Neural crest cell (in vitro differentiated cells): ENCODE measurements at regions not wholly inside any gene's neighbourhood (a gene's known extent, or its start where the extent isn't known, plus 50 kb on each side); places are given as distances from the start of the nearest gene placed in this dataset.

ENCODE experiments used
- DNase-seq: peaks from one replicate; pipeline ENCODE4 v3.0.0; 2021; ENCODE audit warnings: low read depth, mixed read lengths, low spot score
- H3K27ac Mint-ChIP-seq: one replicate; pipeline ENCODE4 v1.8.0; 2021; ENCODE audit warnings: mild to moderate bottlenecking, mixed read lengths; ENCODE audit not compliant: unreplicated experiment
- H3K27me3 Mint-ChIP-seq: 2 replicates; pipeline ENCODE4 v1.8.0; 2021; ENCODE audit warnings: low read depth, mild to moderate bottlenecking, mixed read lengths
- H3K36me3 Mint-ChIP-seq: 2 replicates; pipeline ENCODE4 v1.8.0; 2021; ENCODE audit warnings: low read depth, mild to moderate bottlenecking, mixed read lengths
- H3K4me1 Mint-ChIP-seq: 2 replicates; pipeline ENCODE4 v1.8.0; 2021; ENCODE audit warnings: mixed read lengths
- H3K4me3 Mint-ChIP-seq: one replicate; pipeline ENCODE4 v1.8.0; 2021; ENCODE audit warnings: mild to moderate bottlenecking, mixed read lengths
- H3K9me3 Mint-ChIP-seq: 2 replicates; pipeline ENCODE4 v1.8.0; 2021; ENCODE audit warnings: mixed read lengths
- CTCF ChIP-seq: fragments of 200-600 bp; sonication (generic); conservative IDR thresholded peaks from 2 replicates; pipeline ENCODE4 v1.5.0; 2021; ENCODE audit warnings: antibody characterized with exemption, mild to moderate bottlenecking

GRCh38 chr7:81333004-81333403 is 414.2 kb upstream of the SEMA3C start:
- Mint-ChIP-seq H3K4me3 (no peak overlapping the region), H3K9me3 (peaks cover 3% of the 10 kb centered on the region), H3K4me1 (no peaks in the 10 kb centered on the region), H3K36me3 (no peaks in the 10 kb centered on the region), H3K27me3 (no peaks in the 10 kb centered on the region), H3K27ac (no peak overlapping the region)
- no peak for TF ChIP-seq CTCF
- DNase-seq = no peak

GRCh38 chr7:81331061-81332018 is 412.5 kb upstream of the SEMA3C start:
- peaks cover 6% of the 10 kb centered on the region for H3K9me3 Mint-ChIP-seq

GRCh38 chr7:81330108-81330507 is 411.3 kb upstream of the SEMA3C start:
- no peak for DNase-seq
- no peaks in the 10 kb centered on the region for H3K36me3 Mint-ChIP-seq
- no peaks in the 10 kb centered on the region for H3K4me1 Mint-ChIP-seq
- H3K27ac Mint-ChIP-seq = no peak overlapping the region
- peaks cover 6% of the 10 kb centered on the region for H3K9me3 Mint-ChIP-seq
- H3K4me3 Mint-ChIP-seq = no peak overlapping the region
- no peak for TF ChIP-seq CTCF
- no peaks in the 10 kb centered on the region for H3K27me3 Mint-ChIP-seq

More at GRCh38 chr7:81331061-81332018, 412.5 kb upstream of the SEMA3C start:
- H3K27me3 Mint-ChIP-seq = no peaks in the 10 kb centered on the region
- no peak for DNase-seq
- H3K4me3 Mint-ChIP-seq = no peak overlapping the region
- H3K27ac Mint-ChIP-seq = no peak overlapping the region
- H3K36me3 Mint-ChIP-seq = no peaks in the 10 kb centered on the region
- no peaks in the 10 kb centered on the region for H3K4me1 Mint-ChIP-seq
- no peak for TF ChIP-seq CTCF

DNA sequence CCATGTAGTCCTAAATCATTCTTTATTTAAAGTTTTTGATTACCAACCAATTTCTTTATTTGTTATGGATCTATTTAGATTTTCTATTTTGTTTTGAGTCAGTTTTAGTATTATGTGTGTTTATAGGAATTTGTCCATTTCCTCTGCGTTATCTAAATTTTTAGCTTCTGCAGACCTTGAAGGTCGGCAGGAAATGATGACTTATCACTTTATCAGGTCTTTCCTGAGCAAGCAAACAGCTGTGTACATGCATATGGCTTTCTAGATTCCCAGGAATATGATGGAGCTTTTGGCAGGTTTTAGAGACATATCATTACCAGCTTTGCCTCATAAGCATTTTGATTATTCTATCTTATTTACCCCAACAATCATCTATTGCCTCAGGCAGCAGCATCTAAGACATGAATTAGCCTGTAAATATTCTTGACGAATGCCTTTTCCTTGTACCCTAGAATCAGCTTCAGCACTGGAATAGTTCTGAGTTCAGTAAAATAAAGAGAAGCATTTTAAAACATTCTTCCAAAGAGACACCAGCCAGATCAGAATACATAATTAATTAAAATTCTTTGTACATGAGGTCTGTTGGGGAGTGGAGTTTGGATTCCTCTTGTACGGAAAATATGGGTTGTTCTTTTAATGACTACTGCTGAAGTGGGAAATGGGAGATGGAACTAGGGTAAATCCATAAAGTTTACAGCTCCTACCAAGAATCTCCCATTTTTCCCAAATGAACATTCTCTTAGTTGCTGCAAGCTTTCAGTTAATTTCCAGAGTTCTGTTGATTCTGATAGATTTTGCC is 408.8 kb upstream of the SEMA3C start:
- Mint-ChIP-seq H3K27me3 (no peaks in the 10 kb centered on the region), H3K9me3 (peaks cover 6% of the 10 kb centered on the region), H3K4me1 (peaks cover 3% of the 10 kb centered on the region), H3K36me3 (no peaks in the 10 kb centered on the region), H3K27ac (no peak overlapping the region), H3K4me3 (no peak overlapping the region)
- no peak for TF ChIP-seq CTCF
- DNase-seq = no peak

DNA sequence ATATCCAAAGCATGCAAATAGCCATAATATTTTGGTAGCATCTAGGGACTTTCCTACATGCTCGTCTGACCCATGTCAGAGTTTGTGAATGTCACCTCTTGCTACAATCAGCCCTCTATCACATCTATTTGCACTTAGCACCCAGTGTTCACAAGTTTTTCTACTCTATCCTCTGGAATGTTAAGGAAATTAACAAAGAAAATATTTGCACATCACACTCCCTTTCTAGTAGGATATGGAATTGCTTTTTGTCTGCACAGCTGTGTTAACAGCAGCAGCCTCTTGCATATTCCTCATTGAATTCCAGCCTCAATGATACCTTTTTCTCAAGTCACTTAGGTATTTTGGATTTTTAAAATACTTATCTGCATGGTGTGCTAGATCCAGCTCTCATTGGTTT is 403.1 kb upstream of the SEMA3C start:
- H3K27me3 Mint-ChIP-seq = no peaks in the 10 kb centered on the region
- no peaks in the 10 kb centered on the region for H3K36me3 Mint-ChIP-seq
- no peak for TF ChIP-seq CTCF
- DNase-seq = no peak
- no peak overlapping the region for H3K27ac Mint-ChIP-seq
- H3K4me1 Mint-ChIP-seq = peaks cover 14% of the 10 kb centered on the region
- no peak overlapping the region for H3K4me3 Mint-ChIP-seq
- peaks cover 3% of the 10 kb centered on the region for H3K9me3 Mint-ChIP-seq
